GM18868 (cell line): ENCODE measurements at regions not wholly inside any gene's neighbourhood (a gene's known extent, or its start where the extent isn't known, plus 50 kb on each side); places are given as distances from the start of the nearest gene placed in this dataset.

ENCODE experiments used
- ATAC-seq: cut with Tn5 transposase; IDR thresholded peaks from one replicate; pipeline ENCODE4 v1.9.1; 2021; ENCODE audit warnings: mild to moderate bottlenecking, moderate library complexity; ENCODE audit not compliant: unreplicated experiment

DNA sequence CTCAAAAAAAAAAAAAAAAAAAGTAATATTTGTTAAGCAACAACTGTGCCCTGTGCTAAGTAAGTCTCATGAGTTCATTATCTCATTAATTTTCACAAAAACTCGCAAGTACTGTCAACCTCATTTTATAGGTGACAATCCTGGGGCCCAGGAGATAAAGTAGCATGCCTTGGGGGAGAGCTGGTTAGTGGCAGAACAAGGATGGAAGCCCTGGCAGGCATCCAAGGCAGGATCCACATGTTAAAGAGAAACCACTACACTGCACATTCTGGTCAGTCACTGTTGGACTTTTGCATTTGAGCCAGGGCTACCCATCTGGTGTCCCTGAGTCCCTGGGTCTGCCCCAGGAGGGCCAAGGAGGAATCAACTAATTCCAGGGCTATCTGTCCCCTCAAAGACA is 54.6 kb downstream of the ZFP36L2 start:
- ATAC-seq: no peak

DNA sequence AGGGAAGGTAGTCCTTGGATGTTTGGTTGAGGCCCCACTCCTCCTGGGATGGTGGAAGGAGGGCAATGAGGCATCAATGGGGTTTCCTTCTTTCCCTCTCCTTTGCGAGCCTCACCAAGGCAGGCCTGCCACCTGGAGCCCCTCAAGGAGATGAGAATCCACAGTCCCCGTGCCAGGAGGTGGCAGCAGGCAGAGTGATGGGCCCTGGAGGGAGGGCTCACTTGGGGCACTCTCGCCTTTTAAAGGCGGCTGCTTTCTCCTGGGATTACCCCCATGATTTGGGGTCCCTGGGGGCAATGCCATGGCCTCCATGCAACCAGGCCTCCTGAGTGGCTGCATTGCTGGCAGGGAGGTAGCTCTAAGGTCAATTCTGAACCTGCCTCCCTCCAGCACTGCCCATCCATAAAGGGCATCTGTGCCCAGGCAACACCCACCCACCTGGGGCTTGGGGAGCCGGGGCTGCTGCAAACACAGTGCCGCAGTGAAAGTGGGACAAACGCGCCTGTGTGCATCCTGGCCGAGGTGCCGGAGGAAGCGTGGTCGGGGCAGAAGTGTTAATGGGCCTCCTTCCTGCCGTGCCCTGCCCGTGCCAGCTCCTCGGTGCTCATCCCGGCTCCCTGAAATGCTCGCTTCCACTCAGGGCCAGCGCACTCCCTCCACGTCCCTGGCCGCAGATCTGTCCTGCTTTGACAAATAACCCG is 55.9 kb downstream of the ZFP36L2 start:
- ATAC-seq: no peak

DNA sequence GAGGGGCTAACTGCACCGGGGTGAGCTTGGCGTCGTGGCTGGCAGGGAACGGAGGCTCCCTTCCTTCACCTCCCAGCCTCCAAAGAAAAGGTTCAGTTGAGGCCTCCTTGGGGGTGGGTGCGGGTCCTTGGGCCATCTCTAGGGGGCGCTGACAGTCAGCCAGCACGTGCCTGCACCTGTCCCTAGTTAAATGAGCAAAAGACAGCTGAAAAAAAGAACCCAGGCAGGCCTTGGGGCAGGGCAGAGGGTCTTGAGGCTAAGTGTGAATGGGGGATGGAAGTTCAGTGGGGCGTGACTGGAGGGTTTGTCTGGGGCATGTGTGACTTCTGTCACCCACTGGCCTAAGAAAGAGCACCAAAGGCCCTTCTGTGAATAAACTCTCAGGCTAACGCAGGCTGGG is 56.4 kb downstream of the ZFP36L2 start:
- ATAC-seq: no peak

DNA sequence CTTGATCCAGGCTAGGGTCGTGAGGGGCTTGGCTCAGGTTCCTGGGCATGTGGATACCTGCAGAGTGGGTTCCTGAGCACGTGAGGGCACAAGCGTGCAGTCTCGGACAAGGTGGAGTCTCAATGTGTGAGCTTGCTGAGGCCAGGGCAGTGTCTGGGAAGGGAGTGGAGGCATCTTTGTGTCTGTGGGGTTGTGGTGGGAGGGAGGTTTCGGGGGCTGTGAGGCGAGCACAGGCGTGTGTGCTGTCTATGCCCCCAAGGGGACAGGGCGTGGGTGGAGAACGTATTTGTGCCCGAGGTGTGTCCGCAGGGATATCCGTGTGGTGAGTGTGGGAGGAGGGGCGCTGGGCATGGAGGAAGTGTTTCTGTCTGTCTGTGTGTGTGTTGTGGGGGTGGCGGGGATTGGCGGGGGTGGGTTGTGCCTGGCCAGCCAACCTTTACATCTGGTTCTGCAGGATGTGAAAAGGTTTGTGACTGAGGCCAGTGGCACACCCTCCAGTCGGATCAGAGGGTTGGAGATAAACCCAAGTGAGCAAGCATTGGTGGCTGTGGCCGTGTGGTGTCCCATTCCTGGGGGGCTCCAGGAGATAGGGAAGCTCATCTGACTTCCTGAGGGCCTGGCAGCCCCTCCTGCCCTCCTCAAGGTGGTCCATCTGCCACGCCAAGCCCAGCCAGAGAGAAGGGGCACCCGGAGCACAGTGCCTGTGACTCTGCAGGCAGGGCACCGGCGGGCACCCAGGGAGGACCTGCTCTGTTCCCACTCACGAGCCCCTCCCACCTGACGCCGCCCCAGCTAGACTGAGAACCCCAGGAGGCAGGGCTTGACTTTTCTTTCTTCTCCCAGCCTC is 57.1 kb downstream of the ZFP36L2 start:
- peak; percentile 52 for ATAC-seq

DNA sequence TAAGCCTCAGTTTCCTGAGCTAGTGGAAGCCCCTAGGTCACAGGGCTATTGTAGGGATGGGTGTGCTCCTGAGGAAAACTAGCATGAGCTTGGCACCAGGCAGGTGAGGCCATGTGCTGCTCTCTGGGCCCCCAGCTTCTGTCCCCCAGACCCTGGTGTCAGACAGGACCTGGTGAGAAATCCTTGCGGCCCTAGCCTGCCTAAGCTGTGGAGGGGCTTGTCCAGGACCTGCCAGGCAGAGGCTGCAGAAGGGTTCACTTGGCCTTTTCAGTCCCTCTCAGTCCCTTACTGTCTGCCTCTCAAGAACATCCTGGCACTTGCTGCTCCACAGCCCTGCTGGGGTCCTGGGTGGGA is 58.4 kb downstream of the ZFP36L2 start:
- no peak for ATAC-seq

DNA sequence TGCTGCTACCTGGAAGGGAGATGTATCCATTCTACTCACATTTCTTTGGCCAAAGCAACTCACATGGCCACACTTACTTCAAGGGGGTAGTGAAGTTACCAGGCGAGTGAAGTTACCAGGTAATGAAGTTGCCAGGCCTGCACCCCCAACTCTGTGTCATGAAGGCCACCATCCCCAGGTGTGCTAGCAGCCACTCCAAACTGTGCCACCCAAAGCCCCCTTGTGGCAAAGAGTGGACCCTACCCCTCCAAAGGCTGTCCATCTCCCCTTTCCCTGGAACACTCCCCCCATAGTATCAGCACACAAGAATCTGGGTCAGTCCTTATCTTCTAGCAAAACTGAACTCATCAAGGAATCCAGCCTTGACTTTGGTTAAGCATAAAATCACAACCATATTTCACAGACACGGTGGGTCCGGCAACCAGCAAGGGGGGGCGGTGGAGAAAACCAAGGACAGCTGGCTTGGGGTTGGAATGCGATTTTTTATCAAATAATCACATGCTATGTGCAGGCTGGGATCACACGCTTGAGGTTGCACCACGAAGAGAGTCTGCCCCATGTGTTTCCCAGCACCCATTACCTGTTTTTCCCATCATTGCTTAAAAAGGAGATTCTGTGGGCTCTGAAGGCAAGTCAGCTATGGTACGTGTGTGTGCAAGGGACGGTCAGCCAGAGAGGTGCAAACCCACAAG is 60.9 kb downstream of the ZFP36L2 start:
- no peak for ATAC-seq

DNA sequence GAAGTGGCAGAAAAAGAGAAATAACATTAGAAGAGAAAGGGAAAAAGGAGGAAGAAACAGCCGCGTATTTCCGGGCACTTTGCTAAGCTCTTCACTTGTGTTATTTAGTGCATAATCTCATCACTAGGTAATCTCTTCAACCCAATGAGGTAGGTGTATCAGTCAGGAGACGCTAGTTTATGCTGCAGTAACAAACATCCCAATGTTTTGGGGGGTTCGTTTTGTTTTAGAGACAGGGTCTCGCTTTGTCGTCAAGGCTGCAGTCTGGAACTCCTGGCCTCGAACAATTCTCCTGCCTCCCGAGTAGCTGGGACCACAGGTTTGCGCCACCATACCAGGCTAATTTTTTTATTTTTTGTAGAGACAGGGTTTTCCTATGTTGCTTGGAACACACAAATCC is 61.7 kb downstream of the ZFP36L2 start:
- ATAC-seq: no peak

DNA sequence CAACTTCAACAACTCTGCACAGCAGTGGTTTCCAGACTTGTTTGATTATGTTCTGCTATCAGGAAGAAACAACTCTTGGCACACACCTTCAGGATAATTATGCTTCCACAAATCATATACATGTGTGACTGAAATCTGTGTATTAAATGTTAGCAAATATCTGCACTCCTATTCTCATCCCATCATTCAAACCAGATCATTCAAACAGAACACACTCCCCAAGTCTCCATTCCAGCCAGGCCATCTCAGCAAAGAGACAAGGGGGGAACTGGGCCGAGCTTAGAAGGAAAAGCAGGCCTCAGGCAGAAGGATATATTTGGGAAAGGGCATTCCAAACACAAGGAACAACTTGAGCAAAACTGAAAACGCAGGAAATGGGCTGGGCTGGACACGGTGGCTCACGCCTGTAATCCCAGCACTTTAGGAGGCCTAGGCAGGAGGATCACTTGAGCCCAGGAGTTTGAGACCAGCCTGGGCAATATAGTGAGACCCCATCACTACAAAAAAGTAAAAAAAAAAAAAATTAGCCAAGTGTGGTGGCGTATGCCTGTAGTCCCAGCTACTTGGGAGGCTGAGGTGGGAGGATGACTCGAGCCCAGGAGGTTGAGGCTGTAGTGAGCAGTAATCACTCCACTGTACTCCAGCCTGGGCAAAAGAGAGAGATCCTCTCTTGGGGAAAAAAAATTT is 62.7 kb downstream of the ZFP36L2 start:
- ATAC-seq: no peak

DNA sequence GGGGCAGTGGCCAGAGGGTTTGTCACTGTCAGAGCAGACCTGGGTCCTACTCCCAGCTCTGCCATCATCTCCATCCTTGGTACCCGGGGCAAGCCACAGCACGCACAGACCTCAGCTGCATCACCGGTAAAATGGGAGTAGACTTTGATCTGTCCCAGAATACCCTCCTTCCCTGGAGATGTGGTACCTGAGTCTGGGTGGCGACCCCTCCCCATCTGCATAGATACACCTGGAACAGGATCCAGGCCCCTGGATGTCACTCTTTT is 64.0 kb downstream of the ZFP36L2 start:
- no peak for ATAC-seq

DNA sequence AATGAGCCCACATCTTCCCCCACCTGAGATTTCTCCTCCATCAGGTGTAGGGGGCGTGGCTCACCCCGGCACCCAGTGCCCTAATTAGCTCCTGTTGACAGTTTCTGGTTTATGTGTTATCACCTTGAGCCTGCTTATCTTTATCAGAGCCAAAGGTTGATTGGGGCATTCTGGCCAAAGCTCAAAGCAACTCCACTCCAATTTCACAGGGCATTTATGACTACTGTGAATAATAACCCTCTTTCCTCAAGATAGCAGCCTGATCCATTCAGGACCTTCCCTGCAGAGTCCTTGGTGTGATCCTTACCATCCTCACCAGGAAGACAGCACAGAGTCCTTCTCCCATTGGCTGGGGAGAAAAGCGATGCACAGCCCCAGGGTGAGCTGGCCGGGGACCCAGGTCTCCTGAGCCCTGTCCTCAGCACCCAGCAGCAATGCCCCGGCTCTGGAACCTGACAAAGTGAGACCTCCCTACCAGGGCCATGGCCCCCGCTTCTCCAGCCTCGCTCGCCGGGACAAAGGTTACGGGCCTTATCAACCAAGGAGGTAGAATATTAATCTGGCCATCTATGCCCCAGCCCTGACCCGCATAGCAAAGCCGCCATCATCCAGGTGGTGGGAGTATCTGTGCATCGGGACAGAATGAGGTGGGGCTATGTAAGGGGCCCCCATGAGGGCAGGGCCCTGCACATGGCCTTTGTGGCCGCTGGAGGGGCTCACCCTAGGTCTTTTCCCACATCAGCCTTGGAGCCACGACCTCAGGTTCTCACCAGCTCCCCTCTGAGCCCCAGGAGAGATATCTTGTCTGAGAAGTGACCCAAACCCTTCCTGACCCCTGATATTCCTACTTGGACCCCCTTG is 64.5 kb downstream of the ZFP36L2 start:
- no peak for ATAC-seq

DNA sequence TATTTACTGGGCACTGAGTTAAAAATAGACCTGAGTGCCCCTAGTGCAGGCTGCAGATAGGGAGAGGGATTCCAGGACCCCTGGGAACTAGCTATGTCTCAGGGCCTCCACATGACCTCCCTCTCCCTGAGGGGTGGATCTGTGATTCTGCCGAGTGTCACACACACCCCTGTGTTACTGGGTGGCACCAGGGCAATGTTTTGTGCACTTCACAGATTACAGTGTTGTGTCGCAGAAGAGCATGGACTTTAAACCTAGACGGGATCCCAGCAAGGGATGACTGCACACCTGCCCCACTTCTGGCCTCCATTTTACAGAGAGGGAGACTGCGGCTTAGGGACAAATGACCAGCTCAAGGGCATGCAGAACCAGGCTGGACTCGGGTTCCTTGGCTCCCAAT is 65.6 kb downstream of the ZFP36L2 start:
- no peak for ATAC-seq

DNA sequence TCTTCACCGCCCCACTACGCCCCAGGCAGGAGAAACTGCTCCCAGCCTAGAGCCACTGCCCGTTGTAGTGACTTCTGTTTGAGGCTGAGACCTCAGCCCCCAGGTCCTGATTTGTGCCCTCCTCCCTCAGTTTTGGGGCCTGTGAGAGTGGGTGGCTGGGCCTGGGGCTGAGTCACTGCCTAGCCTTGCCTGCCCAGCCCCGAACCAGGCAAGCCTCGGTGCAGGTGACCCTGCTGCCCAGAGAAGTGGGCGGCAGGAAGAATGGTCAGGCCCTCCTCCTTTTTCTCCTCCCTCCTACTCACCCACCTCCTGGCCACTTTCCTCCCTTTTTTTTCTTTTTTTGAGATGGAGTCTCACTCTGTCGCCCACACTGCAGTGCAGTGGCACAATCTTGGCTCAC is 66.6 kb downstream of the ZFP36L2 start:
- no peak for ATAC-seq

DNA sequence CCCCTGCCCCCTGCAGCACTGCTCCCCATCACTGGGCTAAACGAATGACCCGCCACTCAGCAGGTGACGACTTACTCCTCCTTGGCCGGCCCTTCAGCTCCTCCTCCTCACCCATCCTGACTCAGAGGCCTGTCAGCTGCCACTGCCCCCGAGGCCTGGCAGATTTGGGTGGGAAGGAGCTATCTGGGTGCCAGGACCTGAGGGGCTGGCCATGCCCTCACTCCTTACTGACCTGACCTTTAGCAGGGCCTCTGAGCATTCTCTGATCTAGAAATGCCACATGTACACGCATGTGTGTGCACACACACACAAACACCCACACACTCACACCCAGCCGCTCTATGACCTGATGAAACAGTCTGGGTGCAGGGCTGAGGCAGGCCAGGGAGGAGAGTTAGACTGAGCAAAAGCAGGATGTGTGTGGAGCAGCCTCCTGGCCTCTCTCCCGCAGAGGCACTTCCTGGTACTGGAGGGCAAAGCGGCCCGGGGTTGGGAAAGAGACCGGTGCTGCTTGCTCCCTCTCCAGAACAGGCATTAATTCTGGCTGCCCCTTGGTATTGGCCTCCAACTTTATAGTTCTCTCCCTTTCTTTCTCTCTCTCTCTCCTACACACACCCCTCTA is 68.0 kb downstream of the ZFP36L2 start:
- peak; percentile 15 for ATAC-seq

DNA sequence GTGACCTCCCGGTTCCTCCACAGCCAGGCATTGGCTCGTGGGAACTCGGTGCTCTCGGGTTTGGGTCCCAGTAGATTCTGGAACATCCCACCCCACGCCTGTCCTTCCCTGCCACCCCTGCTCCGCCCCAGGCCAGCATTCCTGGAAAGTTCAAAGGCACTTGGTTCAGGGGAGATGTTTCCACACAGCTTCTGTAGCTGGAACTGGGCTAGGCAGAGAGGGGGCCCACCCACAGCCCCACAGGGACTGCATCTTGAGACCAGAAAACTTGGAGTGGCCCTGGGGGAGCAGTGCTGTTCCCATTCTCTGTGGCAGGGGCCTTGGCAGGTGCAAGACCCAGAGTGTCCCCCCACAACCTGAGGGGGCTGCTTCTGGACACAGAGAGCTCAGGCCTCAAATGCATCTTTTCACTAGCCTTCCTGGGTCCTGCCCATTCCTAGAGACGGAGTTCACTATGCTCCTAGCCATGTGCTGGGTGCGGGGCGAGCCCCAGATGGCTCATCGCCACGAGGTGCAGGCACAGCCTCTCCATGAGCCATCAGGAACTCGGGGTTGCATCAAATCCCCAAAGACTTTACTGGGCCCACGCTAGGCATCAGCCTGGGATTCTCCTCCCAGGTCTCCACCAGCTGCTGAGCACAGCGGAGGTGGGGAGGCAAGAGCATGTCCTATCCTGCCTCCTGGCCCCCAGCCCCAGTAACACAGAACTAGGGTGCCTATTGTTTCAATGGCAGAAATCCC is 68.7 kb downstream of the ZFP36L2 start:
- no peak for ATAC-seq

DNA sequence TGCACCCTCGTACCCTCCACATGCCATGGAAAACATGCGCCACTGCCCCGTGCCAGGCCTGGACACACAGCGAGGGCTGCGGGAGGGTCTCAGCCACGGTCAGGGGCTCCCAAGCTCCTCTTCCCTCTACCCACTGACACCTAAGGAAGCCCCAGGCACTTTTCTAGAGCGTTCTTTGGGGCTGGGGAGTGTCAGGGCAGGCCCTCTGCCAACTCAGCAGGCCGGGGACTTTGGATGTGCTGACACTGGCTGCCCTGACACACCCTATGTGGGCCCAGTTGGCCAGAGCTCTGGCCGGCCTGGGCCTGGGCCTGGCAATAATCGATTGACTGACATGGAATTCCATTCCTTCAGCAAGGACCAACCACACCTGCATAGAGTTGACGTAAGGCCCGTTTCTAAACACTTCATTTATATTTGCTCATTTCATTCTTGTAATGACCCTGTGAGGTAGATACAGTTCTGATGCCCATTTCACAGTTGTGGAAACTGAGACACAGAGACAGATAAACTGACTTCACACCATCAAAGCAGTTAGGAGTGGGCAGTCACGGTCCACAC is 70.5 kb downstream of the ZFP36L2 start:
- ATAC-seq: no peak

DNA sequence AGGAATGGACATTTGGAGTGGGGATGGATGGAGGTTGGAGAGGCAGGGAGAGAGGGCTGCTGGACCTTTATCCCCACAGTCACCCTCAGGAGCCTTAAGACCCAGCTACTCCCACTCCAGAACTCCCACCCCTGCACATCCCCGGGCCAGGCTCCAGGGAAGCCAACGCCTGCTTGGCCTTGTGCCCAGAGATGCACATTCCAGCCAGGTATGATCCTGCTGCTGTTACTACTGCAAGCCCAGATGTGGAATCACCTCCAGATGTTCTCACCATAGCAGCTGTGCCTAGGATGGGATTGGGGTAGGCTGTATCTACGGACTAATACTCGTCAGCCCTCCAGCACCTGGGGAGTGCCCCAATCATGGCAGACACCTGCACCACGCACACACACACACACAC is 71.7 kb downstream of the ZFP36L2 start:
- ATAC-seq: no peak

DNA sequence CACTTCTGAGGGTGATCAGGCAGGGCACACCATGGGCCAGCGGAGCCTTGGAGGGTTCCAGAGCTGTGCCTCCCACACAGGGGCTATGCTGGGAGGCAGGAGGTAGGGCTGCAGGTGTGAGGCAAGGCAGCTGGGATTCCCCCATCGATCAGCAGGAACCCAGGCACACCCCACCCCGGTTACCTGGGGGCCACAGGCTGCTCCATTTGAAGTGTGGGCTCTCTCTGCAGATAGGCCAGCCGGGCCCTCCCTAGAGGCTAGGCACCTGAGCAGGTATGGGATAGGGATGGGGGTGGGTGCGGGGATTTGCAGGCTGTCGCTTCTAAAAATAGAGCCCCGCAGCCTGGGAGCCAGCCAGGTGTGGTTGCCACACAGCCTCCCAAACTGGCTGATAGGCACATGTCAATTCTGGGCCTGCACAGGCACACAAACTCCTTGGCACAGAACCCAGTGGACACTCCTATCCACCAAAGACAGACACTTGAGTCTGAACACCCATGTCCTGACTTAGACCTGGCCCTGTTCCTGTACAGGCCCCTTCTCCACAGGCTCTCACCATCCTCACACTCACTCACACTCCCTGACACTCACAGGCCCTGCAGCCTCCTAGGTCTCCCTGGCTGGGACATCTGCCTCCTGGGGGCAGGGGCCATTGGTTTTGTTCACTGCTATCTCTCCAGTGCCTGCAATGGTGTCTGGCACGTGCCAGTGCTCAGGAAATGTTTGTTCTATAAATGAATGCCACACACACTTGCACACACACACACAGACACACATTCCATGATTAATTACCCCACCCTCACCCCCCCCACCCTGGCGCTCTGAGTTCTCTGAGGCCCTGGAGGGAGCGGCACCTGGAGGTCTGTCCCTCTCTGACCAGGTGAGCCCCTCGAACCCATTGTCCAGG is 73.4 kb downstream of the ZFP36L2 start:
- no peak for ATAC-seq

DNA sequence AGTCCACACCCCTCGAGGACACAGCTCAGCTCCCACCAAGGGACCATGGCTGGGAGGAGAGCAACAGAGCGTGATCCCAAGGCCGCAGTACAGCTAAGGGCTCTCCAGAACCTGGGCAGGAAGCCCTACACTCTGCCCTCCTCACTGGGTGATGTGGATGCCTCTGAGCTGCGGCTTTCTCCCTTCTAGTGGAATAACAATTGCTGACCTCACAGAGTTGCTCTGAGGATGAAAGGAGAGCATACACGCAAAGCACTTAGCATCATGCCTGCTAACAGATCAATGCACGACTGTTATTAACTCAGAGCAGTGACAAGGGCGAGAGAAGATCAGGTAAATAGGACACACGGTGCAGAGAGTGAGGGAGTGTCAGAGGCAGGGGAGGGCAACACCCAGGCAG is 74.2 kb downstream of the ZFP36L2 start:
- no peak for ATAC-seq
